ENCODE measurements at regions not wholly inside any gene's neighbourhood (a gene's known extent, or its start where the extent isn't known, plus 50 kb on each side); places are given as distances from the start of the nearest gene placed in this dataset.
A peak's percentile ranks its signal among the peaks of the same experiment; 100 is the strongest.
"Not testable (repeated sequence)": the region's sequence is repeated elsewhere in the genome, so short reads cannot be mapped to it uniquely, and the experiment has no call there.

GRCh38 chr10:95137990-95138625 lies 55.9 kb upstream of the ACSM6 start:
- not testable (repeated sequence) for DNase-seq (ENCODE audit: low read depth in 2 of 2)

- no peak for DNase-seq (ENCODE audit: low read depth in 2 of 2)
Observed at GRCh38 chr10:95134490-95134889, 59.5 kb upstream of the ACSM6 start.

- DNase-seq (ENCODE audit: low read depth in 2 of 2): no peak
Observed at GRCh38 chr10:95133997-95134396, 60.0 kb upstream of the ACSM6 start.

- DNase-seq (ENCODE audit: low read depth in 2 of 2): peak; percentile 54 to 74
Observed at GRCh38 chr10:95133016-95133752, 60.9 kb upstream of the ACSM6 start.

- not testable (repeated sequence) for DNase-seq (ENCODE audit: low read depth in 2 of 2)
Observed at GRCh38 chr10:95130429-95130828, 61.1 kb upstream of the CYP2C8 start.

- no peak for DNase-seq (ENCODE audit: low read depth in 2 of 2)
Observed at GRCh38 chr10:95125582-95125981, 56.3 kb upstream of the CYP2C8 start.

- no peak for DNase-seq (ENCODE audit: low read depth in 2 of 2)
Observed at GRCh38 chr10:95122736-95123135, 53.4 kb upstream of the CYP2C8 start.

- DNase-seq (ENCODE audit: low read depth in 2 of 2): no peak
Observed at GRCh38 chr10:95121904-95122303, 52.6 kb upstream of the CYP2C8 start.

Measured in stimulated activated CD8-positive, alpha-beta memory T cell treated with anti-CD3 and anti-CD28 coated beads, Interleukin-2, amount 100 ng/mL, for 48 hours (primary cell).